Endothelial cell of umbilical vein (primary cell): ENCODE measurements at regions not wholly inside any gene's neighbourhood (a gene's known extent, or its start where the extent isn't known, plus 50 kb on each side); places are given as distances from the start of the nearest gene placed in this dataset.

ENCODE experiments used
- BruUV-seq: library from RNA; stranded (reverse); fragments of 400-500 nt; replicated peaks from 2 replicates; lab custom pipeline; 2021; lab: Mats Ljungman, UMichigan
- CTCF ChIA-PET: fragments of 300-600, 350-600 bp; sonication (Branson Sonifier 250); formaldehyde crosslinking; loops from one replicate; lab custom pipeline; 2021; ENCODE audit warnings: antibody characterized with exemption, inconsistent platforms; lab: Charles Lee
- POLR2A ChIA-PET: fragments of 300-600, 350-600 bp; sonication (Branson Sonifier 250); formaldehyde crosslinking; loops from one replicate; lab custom pipeline; 2021; ENCODE audit warnings: antibody characterized with exemption, inconsistent platforms; lab: Charles Lee
- DNase-seq: peaks from one replicate; pipeline ENCODE4 v3.0.0-alpha.2; 2011; ENCODE audit warnings: low read depth, low spot score
- FAIRE-seq: peaks from 2 replicates; lab custom pipeline; 2011; peaks lifted over from hg19 to GRCh38; lab: Jason Lieb, UNC
- H2AFZ ChIP-seq: 2 replicates; pipeline ENCODE4 v1.6.0; 2012; ENCODE audit warnings: low read depth, low read length, control low read depth, inconsistent platforms
- H3K27ac ChIP-seq: 2 replicates; pipeline ENCODE4 v1.5.1; 2011; ENCODE audit warnings: low read depth, mild to moderate bottlenecking, control low read depth, low read length, moderate library complexity; ENCODE audit not compliant: insufficient read depth
- H3K27me3 ChIP-seq, 2 experiments: 2 replicates each; pipeline versions ENCODE4 v1.6.0 to v1.6.1; 2011; ENCODE audit warnings: low read length in 2 of 2, mixed read lengths in 1 of 2; ENCODE audit not compliant: control insufficient read depth in 2 of 2, insufficient read depth in 2 of 2
- H3K36me3 ChIP-seq, 2 experiments: 2 replicates in 1 of 2; 3 replicates in 1 of 2; pipeline ENCODE4 v1.5.1; 2011; ENCODE audit warnings: low read length in 2 of 2, mild to moderate bottlenecking in 1 of 2, moderate library complexity in 1 of 2; ENCODE audit not compliant: control insufficient read depth in 2 of 2, insufficient read depth in 2 of 2; ENCODE audit errors: extremely low read depth in 1 of 2
- H3K4me1 ChIP-seq: 3 replicates; pipeline ENCODE4 v1.5.1; 2011; ENCODE audit warnings: mild to moderate bottlenecking, low read length; ENCODE audit not compliant: control insufficient read depth, insufficient read depth; ENCODE audit errors: extremely low read depth
- H3K4me2 ChIP-seq: 2 replicates; pipeline ENCODE4 v1.6.1; 2011; ENCODE audit warnings: low read length, control low read depth, mixed read lengths; ENCODE audit not compliant: insufficient read depth
- H3K4me3 ChIP-seq, 3 experiments: fragments of 200-600 bp in 1 of 3; sonication (generic), shearing (Covaris generic) in 1 of 3; replicated peaks in 1 of 3; 2 replicates each; pipeline ENCODE4 v1.5.1; 2011 to 2016; ENCODE audit warnings: control low read depth in 3 of 3, low read length in 3 of 3, mild to moderate bottlenecking in 2 of 3, inconsistent platforms in 1 of 3, low read depth in 1 of 3, moderate library complexity in 1 of 3; ENCODE audit not compliant: insufficient read depth in 1 of 3
- H3K79me2 ChIP-seq: 2 replicates; pipeline ENCODE4 v1.6.0; 2012; ENCODE audit warnings: low read length, inconsistent platforms; ENCODE audit not compliant: control insufficient read depth, insufficient read depth
- H3K9ac ChIP-seq: replicated peaks from 2 replicates; pipeline ENCODE3; 2011; ENCODE audit warnings: low read length, control low read depth; ENCODE audit not compliant: insufficient read depth; ENCODE audit errors: extremely low read depth
- H3K9me1 ChIP-seq: replicated peaks from 3 replicates; pipeline ENCODE4 v1.6.0; 2011; ENCODE audit warnings: mild to moderate bottlenecking, low read length; ENCODE audit not compliant: control insufficient read depth, insufficient read depth; ENCODE audit errors: extremely low read depth
- H3K9me3 ChIP-seq: replicated peaks from 2 replicates; pipeline ENCODE4 v1.5.1; 2012; ENCODE audit warnings: low read length, inconsistent platforms; ENCODE audit not compliant: control insufficient read depth, insufficient read depth
- H4K20me1 ChIP-seq: replicated peaks from 2 replicates; pipeline ENCODE3; 2011; ENCODE audit warnings: mild to moderate bottlenecking, low read length; ENCODE audit not compliant: control insufficient read depth, insufficient read depth; ENCODE audit errors: extremely low read depth
- CTCF ChIP-seq, 2 donors: IDR thresholded peaks; 1 replicate in 1 of 2; 2 replicates in 1 of 2; pipeline ENCODE4 v1.5.1; 2011; ENCODE audit warnings: low read length in 2 of 2, mild to moderate bottlenecking in 2 of 2, moderate library complexity in 2 of 2, control low read depth in 1 of 2, inconsistent platforms in 1 of 2, low read depth in 1 of 2; ENCODE audit not compliant: insufficient read depth in 1 of 2; ENCODE audit errors: extremely low read depth in 1 of 2
- EZH2 ChIP-seq: IDR thresholded peaks from 2 replicates; pipeline ENCODE4 v1.6.1; 2012; ENCODE audit warnings: borderline replicate concordance, low read depth, mild to moderate bottlenecking, moderate library complexity, low read length, inconsistent platforms; ENCODE audit not compliant: severe bottlenecking
- FOS ChIP-seq: IDR thresholded peaks from 2 replicates; pipeline ENCODE4 v1.6.1; 2011; ENCODE audit warnings: mild to moderate bottlenecking, low read length, moderate library complexity, borderline replicate concordance; ENCODE audit not compliant: insufficient read depth
- GATA2 ChIP-seq: IDR thresholded peaks from 2 replicates; pipeline ENCODE4 v1.7.0; 2011; ENCODE audit warnings: low read depth, mild to moderate bottlenecking, moderate library complexity, mixed read lengths, low read length; ENCODE audit not compliant: insufficient read length, insufficient read depth
- JUN ChIP-seq: IDR thresholded peaks from 2 replicates; pipeline ENCODE4 v1.6.1; 2011; ENCODE audit warnings: borderline replicate concordance, low read depth; ENCODE audit not compliant: insufficient read length, insufficient read depth
- MAX ChIP-seq: IDR thresholded peaks from 2 replicates; pipeline ENCODE4 v1.6.1; 2011; ENCODE audit not compliant: insufficient read depth, insufficient read length
- MYC ChIP-seq: IDR thresholded peaks from one replicate; pipeline ENCODE4 v1.6.1; 2011; ENCODE audit warnings: mild to moderate bottlenecking, low read depth, low read length
- POLR2A ChIP-seq: IDR thresholded peaks from 2 replicates; pipeline ENCODE4 v1.6.1; 2012; ENCODE audit warnings: low read depth, mild to moderate bottlenecking, control low read depth, low read length
- POLR2AphosphoS5 ChIP-seq: IDR thresholded peaks from 2 replicates; pipeline ENCODE4 v1.6.1; 2012; ENCODE audit warnings: low read depth, mild to moderate bottlenecking, control low read depth, low read length, moderate library complexity; ENCODE audit not compliant: insufficient read depth
- dilution Hi-C: fragments of 300-500 bp; cut with MboI; formaldehyde crosslinking; loops from one replicate; pipeline ENCODE4 v1.15.0; 2019; ENCODE audit warnings: low sequenced_read_pairs; ENCODE audit not compliant: extremely low pct_ligation_motif_present
- intact Hi-C: fragments of 100-400 bp; cut with micrococcal nuclease; formaldehyde crosslinking; loops from one replicate; pipeline ENCODE4 v1.10.0; 2022

- Histone ChIP-seq H3K27ac (no peak overlapping the region), H3K27me3 (no peaks in the 10 kb centered on the region), H3K79me2 (no peaks in the 10 kb centered on the region), H4K20me1 (no peaks in the 10 kb centered on the region), H3K36me3 (no peaks in the 10 kb centered on the region), H3K4me3 (no peak overlapping the region), H3K4me1 (peaks cover 16% of the 10 kb centered on the region), H3K9ac (no peak overlapping the region), H3K4me2 (no peak overlapping the region), H3K9me3 (no peaks in the 10 kb centered on the region), H3K9me1 (no peaks in the 10 kb centered on the region), H2AFZ (no peak overlapping the region)
- TF ChIP-seq GATA2 = no peak
- TF ChIP-seq CTCF (IDR thresholded peaks at IDR 0.05; ENCODE audit: extremely low read depth in 1 of 2, insufficient read depth in 1 of 2, low read depth in 1 of 2, low read length in 2 of 2) = no peak
- no peak for TF ChIP-seq EZH2
- no peak for TF ChIP-seq POLR2A
- no peak for TF ChIP-seq JUN
- TF ChIP-seq MAX = no peak
- no peak for TF ChIP-seq POLR2AphosphoS5
- no peak for TF ChIP-seq FOS
- TF ChIP-seq MYC = no peak
- BruUV-seq = no TSS peak
- FAIRE-seq (no peak), DNase-seq (no peak)
- dilution Hi-C loops (no loop called here), intact Hi-C loops (no loop called here)
- POLR2A ChIA-PET = no interaction called here
- CTCF ChIA-PET = interaction anchor here (1.0 to 1.5 kb wide), 4 partner anchors 10 to 205 kb away, joined by 3 read pairs; no protein-coding TSS in a partner anchor
Observed at GRCh38 chr9:85405566-85405950, 336.2 kb downstream of the AGTPBP1 start.
